OCI-LY7 (cell line): ENCODE measurements at regions not wholly inside any gene's neighbourhood (a gene's known extent, or its start where the extent isn't known, plus 50 kb on each side); places are given as distances from the start of the nearest gene placed in this dataset.

Source experiments
- BruUV-seq: library from RNA; stranded (reverse); fragments of 400-500 nt; replicated peaks from 2 replicates; lab custom pipeline; 2021; lab: Mats Ljungman, UMichigan
- CTCF ChIA-PET: fragments of 300-600 bp; sonication (Branson Sonifier 250); formaldehyde crosslinking; loops from one replicate; lab custom pipeline; 2022; ENCODE audit warnings: antibody characterized with exemption; ENCODE audit not compliant: unreplicated experiment; lab: Charles Lee
- POLR2A ChIA-PET: fragments of 300-600 bp; sonication (Branson Sonifier 250); formaldehyde crosslinking; loops from one replicate; lab custom pipeline; 2022; ENCODE audit warnings: antibody characterized with exemption; lab: Charles Lee
- DNase-seq: peaks from one replicate; pipeline ENCODE4 v3.0.0-alpha.2; 2015; ENCODE audit warnings: low spot score
- H2AFZ ChIP-seq: fragments of 200-600 bp; sonication (generic), shearing (Covaris generic); 2 replicates; pipeline ENCODE4 v1.6.1; 2014; ENCODE audit warnings: mild to moderate bottlenecking, antibody characterized with exemption, low read length, moderate library complexity
- H3K27ac ChIP-seq: fragments of 200-600 bp; sonication (generic); 2 replicates; pipeline ENCODE4 v1.5.1; 2014; ENCODE audit warnings: mixed run types, low read depth, mild to moderate bottlenecking, moderate library complexity, low read length, inconsistent platforms; ENCODE audit not compliant: poor library complexity, severe bottlenecking
- H3K36me3 ChIP-seq: fragments of 200-600 bp; sonication (generic); 2 replicates; pipeline ENCODE4 v1.6.1; 2014; ENCODE audit warnings: mild to moderate bottlenecking, antibody characterized with exemption, low read length, moderate library complexity, mixed read lengths; ENCODE audit not compliant: insufficient read depth
- H3K4me1 ChIP-seq: fragments of 200-600 bp; sonication (generic); 2 replicates; pipeline ENCODE4 v1.5.1; 2014; ENCODE audit warnings: mild to moderate bottlenecking, low read length; ENCODE audit not compliant: insufficient read depth, poor library complexity, severe bottlenecking
- H3K4me2 ChIP-seq: fragments of 200-600 bp; sonication (generic); 2 replicates; pipeline ENCODE4 v1.6.1; 2014; ENCODE audit warnings: mild to moderate bottlenecking, low read length
- H3K4me3 ChIP-seq: fragments of 200-600 bp; sonication (generic); 2 replicates; pipeline ENCODE4 v1.5.1; 2014; ENCODE audit warnings: mild to moderate bottlenecking, low read depth, low read length; ENCODE audit not compliant: poor library complexity, severe bottlenecking
- H3K79me2 ChIP-seq: fragments of 200-600 bp; sonication (generic); 2 replicates; pipeline ENCODE4 v1.6.1; 2016; ENCODE audit warnings: low read depth, mild to moderate bottlenecking, low read length, moderate library complexity, mixed read lengths; ENCODE audit not compliant: insufficient read depth
- H3K9me2 ChIP-seq: fragments of 200-600 bp; sonication (generic); 2 replicates; pipeline ENCODE4 v1.6.1; 2016; ENCODE audit warnings: mild to moderate bottlenecking, low read length, mixed read lengths; ENCODE audit not compliant: insufficient read depth
- H3K9me3 ChIP-seq: fragments of 200-600 bp; sonication (generic); 2 replicates; pipeline ENCODE4 v1.6.1; 2014; ENCODE audit warnings: mild to moderate bottlenecking, mixed run types, low read length, mixed read lengths
- H4K20me1 ChIP-seq: fragments of 200-600 bp; sonication (generic); 2 replicates; pipeline ENCODE4 v1.6.1; 2014; ENCODE audit warnings: mild to moderate bottlenecking, antibody characterized with exemption, low read length, moderate library complexity, mixed read lengths; ENCODE audit not compliant: insufficient read depth
- CTCF ChIP-seq: fragments of 200-600 bp; sonication (generic); conservative IDR thresholded peaks from 2 replicates; pipeline ENCODE4 v1.5.1; 2014; ENCODE audit warnings: mild to moderate bottlenecking, antibody characterized with exemption, low read length, moderate library complexity, mixed read lengths
- EZH2phosphoT487 ChIP-seq: fragments of 200-600 bp; sonication (generic); IDR thresholded peaks from 2 replicates; pipeline ENCODE4 v1.6.1; 2018; ENCODE audit warnings: low read depth, borderline replicate concordance, mild to moderate bottlenecking, mixed run types, antibody characterized with exemption, low read length, moderate library complexity, mixed read lengths
- intact Hi-C: fragments of 100-400 bp; cut with micrococcal nuclease; formaldehyde crosslinking; loops from one replicate; pipeline ENCODE4 v1.10.0; 2022; ENCODE audit not compliant: unreplicated experiment

GRCh38 chr12:118711185-118711584 lies 270.2 kb upstream of the SRRM4 start:
- H3K79me2 ChIP-seq, result no peaks in the 10 kb centered on the region
- no peaks in the 10 kb centered on the region for H3K9me2 ChIP-seq
- no peak overlapping the region for H3K4me3 ChIP-seq
- H2AFZ ChIP-seq, result no peak overlapping the region
- TF ChIP-seq CTCF (no peak), EZH2phosphoT487 (no peak)
- no peak for DNase-seq
- H3K27ac ChIP-seq, result no peak overlapping the region
- H3K36me3 ChIP-seq, result no peaks in the 10 kb centered on the region
- no peaks in the 10 kb centered on the region for H3K9me3 ChIP-seq
- intact Hi-C loops, result loop anchor here (10.0 kb wide), 2 partner anchors 134 to 306 kb away; no protein-coding TSS in a partner anchor
- BruUV-seq, result no TSS peak
- ChIA-PET POLR2A (no interaction called here), CTCF (no interaction called here)
- no peaks in the 10 kb centered on the region for H4K20me1 ChIP-seq
- H3K4me2 ChIP-seq, result no peak overlapping the region
- no peaks in the 10 kb centered on the region for H3K4me1 ChIP-seq

DNA sequence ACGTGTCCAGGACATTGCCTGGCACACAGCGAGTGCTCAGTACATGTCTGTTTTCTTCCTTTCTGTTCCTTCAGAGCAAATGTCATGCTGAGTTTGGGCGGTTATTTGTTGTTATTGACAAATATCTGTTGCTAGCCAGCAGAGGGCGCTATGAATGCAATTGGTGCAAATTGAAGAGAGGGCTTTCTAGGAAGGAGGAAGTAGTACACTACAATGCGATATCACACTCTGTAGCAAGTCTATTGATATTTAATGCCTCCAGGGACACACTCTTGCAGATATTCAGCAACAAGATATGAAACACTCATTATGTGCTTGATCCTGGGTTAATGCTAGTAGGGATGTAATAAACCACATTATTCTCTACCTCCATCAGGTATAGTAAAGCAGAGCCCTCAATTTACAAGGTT lies 267.3 kb upstream of the SRRM4 start:
- Histone ChIP-seq H2AFZ (no peak overlapping the region), H3K79me2 (no peaks in the 10 kb centered on the region), H3K4me1 (no peaks in the 10 kb centered on the region), H3K9me2 (no peaks in the 10 kb centered on the region), H4K20me1 (no peaks in the 10 kb centered on the region), H3K27ac (no peak overlapping the region), H3K36me3 (no peaks in the 10 kb centered on the region), H3K9me3 (no peaks in the 10 kb centered on the region), H3K4me2 (no peak overlapping the region), H3K4me3 (no peak overlapping the region)
- TF ChIP-seq EZH2phosphoT487 (no peak), CTCF (peak; percentile 92)
- intact Hi-C loops, result loop anchor here (10.0 kb wide), 2 partner anchors 131 to 309 kb away; no protein-coding TSS in a partner anchor
- CTCF ChIA-PET, result no interaction called here
- BruUV-seq, result no TSS peak
- POLR2A ChIA-PET, result no interaction called here
- DNase-seq, result peak; percentile 71

- Histone ChIP-seq H3K27ac (no peak overlapping the region), H3K4me3 (no peak overlapping the region), H2AFZ (no peak overlapping the region), H4K20me1 (no peaks in the 10 kb centered on the region), H3K4me1 (no peaks in the 10 kb centered on the region), H3K4me2 (no peak overlapping the region), H3K9me2 (no peaks in the 10 kb centered on the region), H3K9me3 (no peaks in the 10 kb centered on the region), H3K36me3 (no peaks in the 10 kb centered on the region), H3K79me2 (no peaks in the 10 kb centered on the region)
- TF ChIP-seq CTCF, result no peak
- TF ChIP-seq EZH2phosphoT487, result no peak
- intact Hi-C loops, result loop anchor here (10.0 kb wide), 2 partner anchors 130 to 310 kb away; no protein-coding TSS in a partner anchor
- CTCF ChIA-PET, result no interaction called here
- POLR2A ChIA-PET, result interaction anchor here (0.6 kb wide), 1 partner anchor 743 kb away, joined by 3 read pairs; no protein-coding TSS in a partner anchor
- DNase-seq, result no peak
- BruUV-seq, result no TSS peak
Observed at GRCh38 chr12:118714500-118714899, 266.8 kb upstream of the SRRM4 start.
